OCI-LY1 (cell line): ENCODE measurements at regions not wholly inside any gene's neighbourhood (a gene's known extent, or its start where the extent isn't known, plus 50 kb on each side); places are given as distances from the start of the nearest gene placed in this dataset.

Experiments
- EZH2 ChIP-seq: fragments of 200-600 bp; sonication (generic), shearing (Covaris generic); IDR thresholded peaks from 2 replicates; pipeline ENCODE4 v1.8.0; 2017; ENCODE audit warnings: borderline replicate concordance, mixed run types, mild to moderate bottlenecking, antibody characterized with exemption, low read length, moderate library complexity, mixed read lengths
- TF ChIP-seq, protein P1 (sequence below): fragments of 200-600 bp; sonication (generic), shearing (Covaris generic); IDR thresholded peaks from 2 replicates; pipeline ENCODE4 v1.5.1; 2017; ENCODE audit warnings: mild to moderate bottlenecking, antibody characterized with exemption, low read length, moderate library complexity, mixed read lengths

- TF ChIP-seq, protein P1, sequence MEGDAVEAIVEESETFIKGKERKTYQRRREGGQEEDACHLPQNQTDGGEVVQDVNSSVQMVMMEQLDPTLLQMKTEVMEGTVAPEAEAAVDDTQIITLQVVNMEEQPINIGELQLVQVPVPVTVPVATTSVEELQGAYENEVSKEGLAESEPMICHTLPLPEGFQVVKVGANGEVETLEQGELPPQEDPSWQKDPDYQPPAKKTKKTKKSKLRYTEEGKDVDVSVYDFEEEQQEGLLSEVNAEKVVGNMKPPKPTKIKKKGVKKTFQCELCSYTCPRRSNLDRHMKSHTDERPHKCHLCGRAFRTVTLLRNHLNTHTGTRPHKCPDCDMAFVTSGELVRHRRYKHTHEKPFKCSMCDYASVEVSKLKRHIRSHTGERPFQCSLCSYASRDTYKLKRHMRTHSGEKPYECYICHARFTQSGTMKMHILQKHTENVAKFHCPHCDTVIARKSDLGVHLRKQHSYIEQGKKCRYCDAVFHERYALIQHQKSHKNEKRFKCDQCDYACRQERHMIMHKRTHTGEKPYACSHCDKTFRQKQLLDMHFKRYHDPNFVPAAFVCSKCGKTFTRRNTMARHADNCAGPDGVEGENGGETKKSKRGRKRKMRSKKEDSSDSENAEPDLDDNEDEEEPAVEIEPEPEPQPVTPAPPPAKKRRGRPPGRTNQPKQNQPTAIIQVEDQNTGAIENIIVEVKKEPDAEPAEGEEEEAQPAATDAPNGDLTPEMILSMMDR: no peak
- no peak for TF ChIP-seq EZH2
Observed at GRCh38 chr10:111452153-111452552, 375.3 kb downstream of the ADRA2A start.
